ENCODE measurements at regions not wholly inside any gene's neighbourhood (a gene's known extent, or its start where the extent isn't known, plus 50 kb on each side); places are given as distances from the start of the nearest gene placed in this dataset.

DNA sequence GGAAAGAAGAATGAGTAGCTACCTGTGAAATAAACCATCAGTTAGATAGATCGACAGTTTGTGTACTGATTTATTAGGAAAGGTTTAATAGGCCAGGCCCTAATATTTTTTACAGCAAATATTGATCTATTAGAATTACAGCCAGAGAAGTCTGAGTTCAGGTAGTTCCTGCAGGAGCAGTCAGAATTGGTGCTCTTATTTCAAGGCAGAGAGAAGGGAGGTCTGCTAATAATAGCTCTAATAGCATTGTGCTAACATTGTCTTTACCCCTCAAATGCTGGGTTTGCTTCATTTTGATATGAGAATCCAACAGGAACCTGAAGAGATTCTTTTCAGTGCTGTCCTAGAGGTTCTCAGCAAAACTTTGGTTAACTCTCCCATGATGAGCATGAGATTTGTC is 343.8 kb upstream of the NAV3 start:
- TF ChIP-seq, protein P1, sequence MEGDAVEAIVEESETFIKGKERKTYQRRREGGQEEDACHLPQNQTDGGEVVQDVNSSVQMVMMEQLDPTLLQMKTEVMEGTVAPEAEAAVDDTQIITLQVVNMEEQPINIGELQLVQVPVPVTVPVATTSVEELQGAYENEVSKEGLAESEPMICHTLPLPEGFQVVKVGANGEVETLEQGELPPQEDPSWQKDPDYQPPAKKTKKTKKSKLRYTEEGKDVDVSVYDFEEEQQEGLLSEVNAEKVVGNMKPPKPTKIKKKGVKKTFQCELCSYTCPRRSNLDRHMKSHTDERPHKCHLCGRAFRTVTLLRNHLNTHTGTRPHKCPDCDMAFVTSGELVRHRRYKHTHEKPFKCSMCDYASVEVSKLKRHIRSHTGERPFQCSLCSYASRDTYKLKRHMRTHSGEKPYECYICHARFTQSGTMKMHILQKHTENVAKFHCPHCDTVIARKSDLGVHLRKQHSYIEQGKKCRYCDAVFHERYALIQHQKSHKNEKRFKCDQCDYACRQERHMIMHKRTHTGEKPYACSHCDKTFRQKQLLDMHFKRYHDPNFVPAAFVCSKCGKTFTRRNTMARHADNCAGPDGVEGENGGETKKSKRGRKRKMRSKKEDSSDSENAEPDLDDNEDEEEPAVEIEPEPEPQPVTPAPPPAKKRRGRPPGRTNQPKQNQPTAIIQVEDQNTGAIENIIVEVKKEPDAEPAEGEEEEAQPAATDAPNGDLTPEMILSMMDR (IDR thresholded peaks at IDR 0.05) = no peak
- no peak for TF ChIP-seq POLR2A (IDR thresholded peaks at IDR 0.05)

All from adrenal gland (tissue), 5 donors.